A172 (cell line): ENCODE measurements at regions not wholly inside any gene's neighbourhood (a gene's known extent, or its start where the extent isn't known, plus 50 kb on each side); places are given as distances from the start of the nearest gene placed in this dataset.
"Not testable (repeated sequence)": the region's sequence is repeated elsewhere in the genome, so short reads cannot be mapped to it uniquely, and the experiment has no call there.

ENCODE experiments used
- DNase-seq: peaks from one replicate; pipeline ENCODE4 v3.0.0-alpha.2; 2015; ENCODE audit warnings: low spot score

- DNase-seq: no peak
These were observed 91.4 kb upstream of the GATB start for GRCh38 chr4:151852202-151852601.

- DNase-seq: no peak
These were observed 90.5 kb upstream of the GATB start for GRCh38 chr4:151851354-151851753.

GRCh38 chr4:151850791-151851213 is 90.0 kb upstream of the GATB start:
- DNase-seq: no peak

- not testable (repeated sequence) for DNase-seq
These were observed 84.7 kb upstream of the GATB start for GRCh38 chr4:151845551-151845950.

- DNase-seq: no peak
These were observed 81.7 kb upstream of the GATB start for GRCh38 chr4:151842430-151843079.

- no peak for DNase-seq
These were observed 80.3 kb upstream of the GATB start for GRCh38 chr4:151841107-151841506.

- DNase-seq: no peak
These were observed 74.7 kb upstream of the GATB start for GRCh38 chr4:151835467-151835866.

GRCh38 chr4:151833174-151833573 is 72.4 kb upstream of the GATB start:
- DNase-seq: no peak

- DNase-seq: no peak
These were observed 70.7 kb upstream of the GATB start for GRCh38 chr4:151831526-151831925.

GRCh38 chr4:151830168-151830567 is 69.4 kb upstream of the GATB start:
- DNase-seq: no peak

- no peak for DNase-seq
These were observed 68.5 kb upstream of the GATB start for GRCh38 chr4:151829309-151829708.

GRCh38 chr4:151824656-151825055 is 63.8 kb upstream of the GATB start:
- no peak for DNase-seq

GRCh38 chr4:151822331-151822730 is 61.5 kb upstream of the GATB start:
- DNase-seq: no peak

GRCh38 chr4:151820004-151820403 is 59.2 kb upstream of the GATB start:
- DNase-seq: no peak

- no peak for DNase-seq
These were observed 50.6 kb upstream of the GATB start for GRCh38 chr4:151811403-151811802.
